ENCODE measurements at regions not wholly inside any gene's neighbourhood (a gene's known extent, or its start where the extent isn't known, plus 50 kb on each side); places are given as distances from the start of the nearest gene placed in this dataset.

DNA sequence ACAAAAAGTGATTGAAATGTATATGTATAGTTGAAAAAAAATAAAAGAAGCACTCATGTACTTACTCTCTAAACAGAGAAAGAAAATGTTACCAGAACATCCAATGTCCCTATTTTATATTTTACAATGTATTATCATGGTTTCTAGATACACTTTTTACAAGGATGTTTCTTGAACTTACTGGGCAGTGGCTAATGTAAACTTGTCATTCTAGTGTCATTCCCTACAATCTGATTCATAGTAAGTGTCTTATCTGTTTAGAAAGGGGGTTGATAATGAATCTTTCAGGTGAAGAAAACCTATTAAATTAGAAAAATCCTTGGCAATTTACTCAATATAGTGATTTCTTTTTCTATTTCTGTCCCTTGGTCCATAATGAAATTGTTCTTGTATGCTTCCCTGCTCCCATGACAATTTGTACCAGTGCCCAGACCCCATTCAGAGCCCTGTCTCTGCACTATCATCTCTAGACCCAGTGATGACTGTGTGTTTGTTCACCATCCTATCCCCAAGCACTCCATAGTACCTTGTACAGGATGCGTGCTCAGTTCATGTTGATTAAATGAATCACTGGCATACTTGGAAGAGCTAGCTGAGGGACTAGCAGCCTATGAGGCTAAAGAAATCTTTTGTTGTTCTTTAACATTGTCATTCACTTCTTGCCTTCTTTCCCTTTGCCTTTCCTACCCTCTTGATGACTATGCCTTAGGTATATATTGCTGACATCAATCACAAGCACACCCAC lies 101.2 kb downstream of the HMHB1 start:
- Histone ChIP-seq H4K5ac (ENCODE audit: insufficient read length, low read depth, low read length) (no peak overlapping the region), H2AK5ac (ENCODE audit: insufficient read length, low read length) (no peak overlapping the region), H3K23ac (ENCODE audit: insufficient read length, low read depth, low read length) (no peak overlapping the region), H2BK5ac (ENCODE audit: insufficient read length, low read length) (no peak overlapping the region), H2BK15ac (ENCODE audit: low read depth, low read length) (no peak overlapping the region), H3T11ph (ENCODE audit: low read length) (no peak overlapping the region), H3K56ac (ENCODE audit: insufficient read length, low read depth, low read length) (no peak overlapping the region), H3K4me1 (ENCODE audit: insufficient read depth, low read length) (no peaks in the 10 kb centered on the region; the same call in 1 of the 2 replicates), H3K79me1 (ENCODE audit: insufficient read depth, low read depth, low read length, poor library complexity, severe bottlenecking) (no peaks in the 10 kb centered on the region), H4K20me1 (ENCODE audit: control insufficient read depth, insufficient read depth, insufficient read length) (no peaks in the 10 kb centered on the region), H3K79me2 (ENCODE audit: insufficient read depth, low read length) (no peaks in the 10 kb centered on the region), H4K8ac (replicated peaks; ENCODE audit: insufficient read length, low read depth, low read length) (no peak overlapping the region), H2BK12ac (ENCODE audit: insufficient read length, low read depth, low read length) (no peak overlapping the region), H2BK20ac (ENCODE audit: low read depth, low read length, poor library complexity, severe bottlenecking) (no peak overlapping the region), H3K27me3 (ENCODE audit: insufficient read depth, low read length) (no peaks in the 10 kb centered on the region), H3K18ac (ENCODE audit: insufficient read length, low read depth, low read length) (no peak overlapping the region), H2AFZ (ENCODE audit: low read length) (no peak overlapping the region), H3K9ac (ENCODE audit: extremely low read depth, insufficient read length, low read length) (no peak overlapping the region), H3K9me3 (ENCODE audit: control insufficient read depth, low read depth, low read length) (no peaks in the 10 kb centered on the region), H2BK120ac (ENCODE audit: low read depth, low read length, poor library complexity, severe bottlenecking) (no peak overlapping the region), H4K91ac (ENCODE audit: insufficient read length, low read depth, low read length) (no peak overlapping the region), H3K4me2 (ENCODE audit: insufficient read depth, insufficient read length, low read length) (no peak overlapping the region), H3K4ac (ENCODE audit: low read depth, low read length) (no peak overlapping the region), H3K14ac (ENCODE audit: insufficient read depth, low read length) (no peak overlapping the region), H3K27ac (ENCODE audit: insufficient read length, low read depth, low read length) (no peak overlapping the region), H3K23me2 (ENCODE audit: insufficient read length, low read depth, low read length, poor library complexity, severe bottlenecking) (no peaks in the 10 kb centered on the region)
- TF ChIP-seq, protein P1, sequence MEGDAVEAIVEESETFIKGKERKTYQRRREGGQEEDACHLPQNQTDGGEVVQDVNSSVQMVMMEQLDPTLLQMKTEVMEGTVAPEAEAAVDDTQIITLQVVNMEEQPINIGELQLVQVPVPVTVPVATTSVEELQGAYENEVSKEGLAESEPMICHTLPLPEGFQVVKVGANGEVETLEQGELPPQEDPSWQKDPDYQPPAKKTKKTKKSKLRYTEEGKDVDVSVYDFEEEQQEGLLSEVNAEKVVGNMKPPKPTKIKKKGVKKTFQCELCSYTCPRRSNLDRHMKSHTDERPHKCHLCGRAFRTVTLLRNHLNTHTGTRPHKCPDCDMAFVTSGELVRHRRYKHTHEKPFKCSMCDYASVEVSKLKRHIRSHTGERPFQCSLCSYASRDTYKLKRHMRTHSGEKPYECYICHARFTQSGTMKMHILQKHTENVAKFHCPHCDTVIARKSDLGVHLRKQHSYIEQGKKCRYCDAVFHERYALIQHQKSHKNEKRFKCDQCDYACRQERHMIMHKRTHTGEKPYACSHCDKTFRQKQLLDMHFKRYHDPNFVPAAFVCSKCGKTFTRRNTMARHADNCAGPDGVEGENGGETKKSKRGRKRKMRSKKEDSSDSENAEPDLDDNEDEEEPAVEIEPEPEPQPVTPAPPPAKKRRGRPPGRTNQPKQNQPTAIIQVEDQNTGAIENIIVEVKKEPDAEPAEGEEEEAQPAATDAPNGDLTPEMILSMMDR (conservative IDR thresholded peaks at IDR 0.05), result no peak
- no peak overlapping the region for H3K27ac Mint-ChIP-seq
- no peak overlapping the region for H3K4me3 Mint-ChIP-seq
- no peaks in the 10 kb centered on the region for H3K36me3 Mint-ChIP-seq (ENCODE audit: insufficient read depth in 1 of 3, low read depth in 3 of 3)
- H3K9me3 Mint-ChIP-seq, result no peaks in the 10 kb centered on the region
- WGBS (ENCODE audit: extremely low coverage, insufficient read length, low lambda C conversion rate), result no CpG with 5 or more reads among the region's 1 CpG
- no peak for DNase-seq
- H3K27me3 Mint-ChIP-seq (ENCODE audit: low read depth), result no peaks in the 10 kb centered on the region
- H3K4me1 Mint-ChIP-seq, result no peaks in the 10 kb centered on the region
